ENCODE measurements at regions not wholly inside any gene's neighbourhood (a gene's known extent, or its start where the extent isn't known, plus 50 kb on each side); places are given as distances from the start of the nearest gene placed in this dataset.
"Not testable (repeated sequence)": the region's sequence is repeated elsewhere in the genome, so short reads cannot be mapped to it uniquely, and the experiment has no call there.

- Histone ChIP-seq H3K27me3 (ENCODE audit: insufficient read depth, low read length) (no peaks in the 10 kb centered on the region), H2AFZ (ENCODE audit: low read depth, low read length) (no peak overlapping the region), H4K20me1 (ENCODE audit: insufficient read depth, low read length) (no peaks in the 10 kb centered on the region), H3K4me2 (ENCODE audit: low read length) (no peak overlapping the region), H3K9me3 (ENCODE audit: insufficient read depth, low read depth, low read length) (no peaks in the 10 kb centered on the region), H3K9ac (ENCODE audit: low read length) (no peak overlapping the region), H3K4me3 (ENCODE audit: insufficient read depth, low read depth, low read length) (no peak overlapping the region), H3K4me1 (ENCODE audit: insufficient read depth, low read length) (no peaks in the 10 kb centered on the region), H3K27ac (ENCODE audit: low read depth, low read length) (no peak overlapping the region), H3K79me2 (ENCODE audit: insufficient read depth, low read length) (no peaks in the 10 kb centered on the region), H3K36me3 (ENCODE audit: insufficient read depth, low read length) (no peaks in the 10 kb centered on the region)
- TF ChIP-seq, protein P1, sequence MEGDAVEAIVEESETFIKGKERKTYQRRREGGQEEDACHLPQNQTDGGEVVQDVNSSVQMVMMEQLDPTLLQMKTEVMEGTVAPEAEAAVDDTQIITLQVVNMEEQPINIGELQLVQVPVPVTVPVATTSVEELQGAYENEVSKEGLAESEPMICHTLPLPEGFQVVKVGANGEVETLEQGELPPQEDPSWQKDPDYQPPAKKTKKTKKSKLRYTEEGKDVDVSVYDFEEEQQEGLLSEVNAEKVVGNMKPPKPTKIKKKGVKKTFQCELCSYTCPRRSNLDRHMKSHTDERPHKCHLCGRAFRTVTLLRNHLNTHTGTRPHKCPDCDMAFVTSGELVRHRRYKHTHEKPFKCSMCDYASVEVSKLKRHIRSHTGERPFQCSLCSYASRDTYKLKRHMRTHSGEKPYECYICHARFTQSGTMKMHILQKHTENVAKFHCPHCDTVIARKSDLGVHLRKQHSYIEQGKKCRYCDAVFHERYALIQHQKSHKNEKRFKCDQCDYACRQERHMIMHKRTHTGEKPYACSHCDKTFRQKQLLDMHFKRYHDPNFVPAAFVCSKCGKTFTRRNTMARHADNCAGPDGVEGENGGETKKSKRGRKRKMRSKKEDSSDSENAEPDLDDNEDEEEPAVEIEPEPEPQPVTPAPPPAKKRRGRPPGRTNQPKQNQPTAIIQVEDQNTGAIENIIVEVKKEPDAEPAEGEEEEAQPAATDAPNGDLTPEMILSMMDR (IDR thresholded peaks at IDR 0.05; ENCODE audit: insufficient read depth, low read depth, low read length), result no peak
- TF ChIP-seq EZH2 (IDR thresholded peaks at IDR 0.05; ENCODE audit: insufficient read depth, low read length), result no peak
- Mint-ChIP-seq H3K4me3 (ENCODE audit: unreplicated experiment) (no peak overlapping the region), H3K4me1 (ENCODE audit: low read depth, unreplicated experiment) (no peaks in the 10 kb centered on the region), H3K36me3 (ENCODE audit: low read depth, unreplicated experiment) (no peaks in the 10 kb centered on the region), H3K9me3 (ENCODE audit: unreplicated experiment) (no peaks in the 10 kb centered on the region), H3K27ac (ENCODE audit: unreplicated experiment) (no peak overlapping the region), H3K27me3 (ENCODE audit: low read depth, unreplicated experiment) (peaks cover 9% of the 10 kb centered on the region)
- DNase-seq (ENCODE audit: low read depth), result no peak
- FAIRE-seq, result no peak
Measured at GRCh38 chr5:144042156-144042555, 128.3 kb downstream of the YIPF5 start.

DNA sequence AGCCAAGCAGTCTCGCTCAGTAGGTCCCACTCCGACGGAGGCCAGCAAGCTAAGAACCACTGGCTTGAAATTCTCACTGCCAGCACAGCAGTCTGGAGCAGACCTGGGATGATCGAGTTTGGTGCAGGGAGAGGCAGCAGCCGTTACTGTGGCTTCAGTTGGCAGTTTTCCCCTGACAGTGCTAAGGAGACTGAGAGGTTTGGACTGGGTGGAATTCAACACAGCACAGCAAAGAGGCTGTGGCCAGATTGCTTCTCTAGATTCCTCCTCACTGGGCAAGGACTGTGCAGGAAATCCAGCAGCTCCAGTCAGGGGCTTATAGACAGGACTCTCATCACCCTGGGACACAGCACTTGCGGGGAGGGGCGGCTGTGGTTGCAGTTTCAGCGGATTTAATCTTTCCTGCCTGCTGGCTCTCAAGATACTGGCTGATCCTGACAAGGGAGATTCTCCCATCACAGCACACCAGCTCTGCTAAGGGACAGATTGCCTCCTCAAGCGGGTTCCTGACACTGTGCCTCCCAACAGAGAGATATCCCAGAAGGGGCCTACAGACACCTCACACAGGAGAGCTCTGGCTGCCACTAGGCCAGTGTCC, 122.1 kb downstream of the YIPF5 start:
- H3K4me1 ChIP-seq (ENCODE audit: insufficient read depth, low read length), result no peaks in the 10 kb centered on the region
- no peak overlapping the region for H3K27ac ChIP-seq (ENCODE audit: low read depth, low read length)
- H3K9me3 ChIP-seq (ENCODE audit: insufficient read depth, low read depth, low read length), result no peaks in the 10 kb centered on the region
- H3K4me3 ChIP-seq (ENCODE audit: insufficient read depth, low read depth, low read length), result no peak overlapping the region
- Mint-ChIP-seq H3K4me3 (ENCODE audit: unreplicated experiment) (no peak overlapping the region), H3K36me3 (ENCODE audit: low read depth, unreplicated experiment) (no peaks in the 10 kb centered on the region), H3K4me1 (ENCODE audit: low read depth, unreplicated experiment) (no peaks in the 10 kb centered on the region), H3K27me3 (ENCODE audit: low read depth, unreplicated experiment) (peaks cover 7% of the 10 kb centered on the region), H3K9me3 (ENCODE audit: unreplicated experiment) (peaks cover 3% of the 10 kb centered on the region), H3K27ac (ENCODE audit: unreplicated experiment) (no peak overlapping the region)
- no peaks in the 10 kb centered on the region for H3K36me3 ChIP-seq (ENCODE audit: insufficient read depth, low read length)
- H3K27me3 ChIP-seq (ENCODE audit: insufficient read depth, low read length), result no peaks in the 10 kb centered on the region
- H3K4me2 ChIP-seq (ENCODE audit: low read length), result no peak overlapping the region
- H3K9ac ChIP-seq (ENCODE audit: low read length), result no peak overlapping the region
- FAIRE-seq (peak; percentile 65), DNase-seq (ENCODE audit: low read depth) (no peak)
- no peaks in the 10 kb centered on the region for H4K20me1 ChIP-seq (ENCODE audit: insufficient read depth, low read length)
- TF ChIP-seq, protein P1 (IDR thresholded peaks at IDR 0.05; ENCODE audit: insufficient read depth, low read depth, low read length), result no peak
- no peak for TF ChIP-seq EZH2 (IDR thresholded peaks at IDR 0.05; ENCODE audit: insufficient read depth, low read length)
- no peaks in the 10 kb centered on the region for H3K79me2 ChIP-seq (ENCODE audit: insufficient read depth, low read length)
- H2AFZ ChIP-seq (ENCODE audit: low read depth, low read length), result no peak overlapping the region

- not testable (repeated sequence) for H4K20me1 ChIP-seq (ENCODE audit: insufficient read depth, low read length); H3K4me3 ChIP-seq (ENCODE audit: insufficient read depth, low read depth, low read length); H3K27ac ChIP-seq (ENCODE audit: low read depth, low read length); H3K9ac ChIP-seq (ENCODE audit: low read length); H3K27ac Mint-ChIP-seq (ENCODE audit: unreplicated experiment); H3K4me1 Mint-ChIP-seq (ENCODE audit: low read depth, unreplicated experiment); H3K4me1 ChIP-seq (ENCODE audit: insufficient read depth, low read length); H2AFZ ChIP-seq (ENCODE audit: low read depth, low read length); H3K4me2 ChIP-seq (ENCODE audit: low read length); DNase-seq (ENCODE audit: low read depth); H3K4me3 Mint-ChIP-seq (ENCODE audit: unreplicated experiment); H3K27me3 Mint-ChIP-seq (ENCODE audit: low read depth, unreplicated experiment); H3K36me3 Mint-ChIP-seq (ENCODE audit: low read depth, unreplicated experiment); H3K9me3 ChIP-seq (ENCODE audit: insufficient read depth, low read depth, low read length); H3K27me3 ChIP-seq (ENCODE audit: insufficient read depth, low read length); FAIRE-seq; H3K79me2 ChIP-seq (ENCODE audit: insufficient read depth, low read length); H3K36me3 ChIP-seq (ENCODE audit: insufficient read depth, low read length)
- peaks cover 11% of the 10 kb centered on the region for H3K9me3 Mint-ChIP-seq (ENCODE audit: unreplicated experiment)
Measured at GRCh38 chr5:144055391-144055790, 115.1 kb downstream of the YIPF5 start.

- not testable (repeated sequence) for H3K79me2 ChIP-seq (ENCODE audit: insufficient read depth, low read length); H3K27ac Mint-ChIP-seq (ENCODE audit: unreplicated experiment); H3K4me1 Mint-ChIP-seq (ENCODE audit: low read depth, unreplicated experiment); H4K20me1 ChIP-seq (ENCODE audit: insufficient read depth, low read length); H3K9me3 ChIP-seq (ENCODE audit: insufficient read depth, low read depth, low read length); H3K4me1 ChIP-seq (ENCODE audit: insufficient read depth, low read length); H3K4me3 ChIP-seq (ENCODE audit: insufficient read depth, low read depth, low read length); H3K27me3 Mint-ChIP-seq (ENCODE audit: low read depth, unreplicated experiment); H3K27me3 ChIP-seq (ENCODE audit: insufficient read depth, low read length); H3K9ac ChIP-seq (ENCODE audit: low read length); FAIRE-seq; H2AFZ ChIP-seq (ENCODE audit: low read depth, low read length); H3K4me2 ChIP-seq (ENCODE audit: low read length); H3K36me3 Mint-ChIP-seq (ENCODE audit: low read depth, unreplicated experiment); H3K27ac ChIP-seq (ENCODE audit: low read depth, low read length); DNase-seq (ENCODE audit: low read depth); H3K4me3 Mint-ChIP-seq (ENCODE audit: unreplicated experiment); H3K36me3 ChIP-seq (ENCODE audit: insufficient read depth, low read length); H3K9me3 Mint-ChIP-seq (ENCODE audit: unreplicated experiment)
Measured at GRCh38 chr5:144060091-144060490, 110.4 kb downstream of the YIPF5 start.
